Esophagus squamous epithelium (tissue), 5 donors: ENCODE measurements at regions not wholly inside any gene's neighbourhood (a gene's known extent, or its start where the extent isn't known, plus 50 kb on each side); places are given as distances from the start of the nearest gene placed in this dataset.

Experiments used
- DNase-seq: peaks from one replicate; lab custom pipeline; 2025; lab: John Stamatoyannopoulos, UW
- H3K27ac ChIP-seq, 4 donors: fragments of 200-600 bp; sonication (generic); one replicate each; pipeline ENCODE4 v1.5.1; 2016 to 2019; ENCODE audit warnings: mild to moderate bottlenecking in 1 of 4
- H3K27me3 ChIP-seq, 4 donors: fragments of 200-600 bp; sonication (generic); 1 replicate in 3 of 4; 2 replicates in 1 of 4; pipeline versions ENCODE4 v1.5.1 to v1.6.0; 2017 to 2021; ENCODE audit warnings: antibody characterized with exemption in 1 of 4
- H3K36me3 ChIP-seq, 3 donors: fragments of 200-600 bp; sonication (generic); one replicate each; pipeline ENCODE4 v1.5.1; 2016 to 2019
- H3K4me1 ChIP-seq, 3 donors: fragments of 200-600 bp; sonication (generic); one replicate each; pipeline ENCODE4 v1.5.1; 2017 to 2019
- H3K4me3 ChIP-seq, 4 donors: fragments of 200-600 bp; sonication (generic); 1 replicate in 3 of 4; 2 replicates in 1 of 4; pipeline ENCODE4 v1.5.1; 2016 to 2019; ENCODE audit warnings: mild to moderate bottlenecking in 2 of 4, moderate library complexity in 1 of 4
- H3K9me3 ChIP-seq, 3 donors: fragments of 200-600 bp; sonication (generic); one replicate each; pipeline ENCODE4 v1.5.1; 2016 to 2019
- CTCF ChIP-seq, 6 experiments: fragments of 450-650 bp in 4 of 6; fragments of 200-600 bp in 2 of 6; sonication (generic) in 2 of 6; IDR thresholded peaks; one replicate each; pipeline ENCODE4 v1.5.1; 2016 to 2019; ENCODE audit warnings: antibody characterized with exemption in 6 of 6, mild to moderate bottlenecking in 4 of 6, moderate library complexity in 4 of 6
- POLR2A ChIP-seq, 4 donors: fragments of 450-650 bp; IDR thresholded peaks; one replicate each; pipeline ENCODE4 v1.6.1; 2017; ENCODE audit warnings: antibody characterized with exemption in 4 of 4, mild to moderate bottlenecking in 4 of 4, moderate library complexity in 3 of 4
- WGBS, 2 donors: methylation state at CpG; one replicate each; pipeline ENCODE4 v1.1.5; 2018; 5-methylcytosine and 5-hydroxymethylcytosine counted together
- intact Hi-C: fragments of 100-400 bp; cut with DNase I; formaldehyde crosslinking; loops from one replicate; pipeline ENCODE4 v1.15.0; 2022
- donor health status: DM: yes; HTN: yes; CAD: no.

GRCh38 chr11:38282718-38283117, 1684.7 kb upstream of the RAG2 start:
- Histone ChIP-seq H3K27ac (no peak overlapping the region), H3K4me3 (no peak overlapping the region), H3K36me3 (no peaks in the 10 kb centered on the region), H3K4me1 (no peaks in the 10 kb centered on the region), H3K9me3 (peaks cover 0 to 15% (median 3%) of the 10 kb centered on the region in 3 donors), H3K27me3 (no peaks in the 10 kb centered on the region)
- WGBS, 2 donors, result 71 to 73% methylated on average over 4 of the region's 4 CpGs
- TF ChIP-seq CTCF (IDR thresholded peaks at IDR 0.05), result no peak
- no peak for TF ChIP-seq POLR2A (IDR thresholded peaks at IDR 0.05)
- DNase-seq, result no peak
- intact Hi-C loops, result no loop called here

GRCh38 chr11:38278457-38279141, 1680.6 kb upstream of the RAG2 start:
- H3K4me1 ChIP-seq, result no peaks in the 10 kb centered on the region
- DNase-seq, result no peak
- H3K27ac ChIP-seq, result no peak overlapping the region
- 75 to 95% methylated on average over 7 to 20 of the region's 45 CpGs for WGBS, 2 donors
- peaks cover 0 to 15% (median 3%) of the 10 kb centered on the region in 3 donors for H3K9me3 ChIP-seq
- intact Hi-C loops, result no loop called here
- H3K27me3 ChIP-seq, result no peaks in the 10 kb centered on the region
- TF ChIP-seq POLR2A (IDR thresholded peaks at IDR 0.05) (no peak), CTCF (IDR thresholded peaks at IDR 0.05) (no peak)
- H3K4me3 ChIP-seq, result no peak overlapping the region
- no peaks in the 10 kb centered on the region for H3K36me3 ChIP-seq

- Histone ChIP-seq H3K4me3 (no peak overlapping the region), H3K27me3 (no peaks in the 10 kb centered on the region), H3K36me3 (no peaks in the 10 kb centered on the region), H3K4me1 (no peaks in the 10 kb centered on the region), H3K9me3 (peaks cover 0 to 7% (median 3%) of the 10 kb centered on the region in 3 donors), H3K27ac (no peak overlapping the region)
- intact Hi-C loops, result no loop called here
- TF ChIP-seq POLR2A (IDR thresholded peaks at IDR 0.05) (no peak), CTCF (IDR thresholded peaks at IDR 0.05) (no peak)
- DNase-seq, result no peak
- 51 to 55% methylated on average over 2 of the region's 2 CpGs for WGBS, 2 donors
Observed at GRCh38 chr11:38274031-38274430, 1676.0 kb upstream of the RAG2 start.

GRCh38 chr11:38272376-38272775, 1674.3 kb upstream of the RAG2 start:
- intact Hi-C loops, result no loop called here
- Histone ChIP-seq H3K27me3 (no peaks in the 10 kb centered on the region), H3K9me3 (no peaks in the 10 kb centered on the region), H3K27ac (no peak overlapping the region), H3K4me3 (no peak overlapping the region), H3K36me3 (no peaks in the 10 kb centered on the region), H3K4me1 (no peaks in the 10 kb centered on the region)
- TF ChIP-seq POLR2A (IDR thresholded peaks at IDR 0.05) (no peak), CTCF (IDR thresholded peaks at IDR 0.05) (no peak)
- no peak for DNase-seq
- 59 to 69% methylated on average over 4 of the region's 4 CpGs for WGBS, 2 donors

DNA sequence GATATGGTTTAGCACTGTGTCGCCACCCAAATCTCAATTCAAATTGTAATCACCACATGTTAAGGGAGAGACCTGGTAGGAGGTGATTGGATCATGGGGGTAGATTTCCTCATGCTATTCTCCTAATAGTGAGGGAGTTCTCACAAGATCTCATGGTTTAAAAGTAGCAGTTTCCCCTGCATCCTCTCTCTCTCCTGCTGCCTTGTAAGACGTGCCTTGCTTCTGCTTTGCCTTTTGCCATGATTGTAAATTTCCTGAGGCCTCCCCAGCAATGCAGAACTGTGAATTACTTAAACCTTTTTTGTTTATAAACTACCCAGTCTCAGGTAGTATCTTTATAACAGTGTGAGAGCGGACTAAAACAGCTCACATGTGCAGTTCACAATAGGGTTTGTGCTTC, 1668.7 kb upstream of the RAG2 start:
- intact Hi-C loops, result no loop called here
- Histone ChIP-seq H3K36me3 (no peaks in the 10 kb centered on the region), H3K4me1 (no peaks in the 10 kb centered on the region), H3K4me3 (no peak overlapping the region), H3K27me3 (no peaks in the 10 kb centered on the region), H3K27ac (no peak overlapping the region), H3K9me3 (peaks cover 0 to 8% (median 0%) of the 10 kb centered on the region in 3 donors)
- TF ChIP-seq POLR2A (IDR thresholded peaks at IDR 0.05), result no peak
- no peak for TF ChIP-seq CTCF (IDR thresholded peaks at IDR 0.05)
- 59 to 82% methylated on average over 3 of the region's 3 CpGs for WGBS, 2 donors
- DNase-seq, result no peak
